Gastroesophageal sphincter (tissue), 3 donors: ENCODE measurements at regions not wholly inside any gene's neighbourhood (a gene's known extent, or its start where the extent isn't known, plus 50 kb on each side); places are given as distances from the start of the nearest gene placed in this dataset.

Experiments used
- POLR2AphosphoS5 ChIP-seq: sonication (generic); formaldehyde crosslinking; IDR thresholded peaks from one replicate; pipeline ENCODE4 v1.6.1; 2017; ENCODE audit warnings: antibody characterized with exemption
- TF ChIP-seq, protein P1 (sequence below), 4 experiments: fragments of 200-600 bp in 2 of 4; fragments of 450-650 bp in 2 of 4; sonication (generic) in 1 of 4; IDR thresholded peaks; one replicate each; pipeline ENCODE4 v1.5.1; 2017 to 2019; ENCODE audit warnings: antibody characterized with exemption in 4 of 4, mild to moderate bottlenecking in 2 of 4, moderate library complexity in 2 of 4

DNA sequence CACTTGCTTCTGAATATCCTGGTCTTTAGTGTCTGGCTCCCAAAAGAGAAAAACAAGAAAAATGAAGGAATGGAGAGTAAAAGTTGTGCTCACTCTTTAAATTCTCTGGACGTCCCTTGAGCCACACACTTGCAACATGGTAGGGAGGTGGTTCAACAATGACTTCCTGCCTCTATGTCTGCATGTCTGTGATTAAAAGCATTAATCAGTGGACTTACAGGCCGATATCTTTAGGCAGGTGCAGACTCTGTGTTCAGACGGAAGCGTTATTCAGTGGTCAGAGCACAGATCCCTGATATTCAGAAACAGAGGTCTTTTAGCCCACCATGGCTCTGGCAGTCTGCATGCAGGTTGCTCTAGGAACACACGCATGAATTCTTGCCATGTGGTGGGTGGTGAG is 1920.0 kb upstream of the RAG2 start:
- TF ChIP-seq, protein P1, sequence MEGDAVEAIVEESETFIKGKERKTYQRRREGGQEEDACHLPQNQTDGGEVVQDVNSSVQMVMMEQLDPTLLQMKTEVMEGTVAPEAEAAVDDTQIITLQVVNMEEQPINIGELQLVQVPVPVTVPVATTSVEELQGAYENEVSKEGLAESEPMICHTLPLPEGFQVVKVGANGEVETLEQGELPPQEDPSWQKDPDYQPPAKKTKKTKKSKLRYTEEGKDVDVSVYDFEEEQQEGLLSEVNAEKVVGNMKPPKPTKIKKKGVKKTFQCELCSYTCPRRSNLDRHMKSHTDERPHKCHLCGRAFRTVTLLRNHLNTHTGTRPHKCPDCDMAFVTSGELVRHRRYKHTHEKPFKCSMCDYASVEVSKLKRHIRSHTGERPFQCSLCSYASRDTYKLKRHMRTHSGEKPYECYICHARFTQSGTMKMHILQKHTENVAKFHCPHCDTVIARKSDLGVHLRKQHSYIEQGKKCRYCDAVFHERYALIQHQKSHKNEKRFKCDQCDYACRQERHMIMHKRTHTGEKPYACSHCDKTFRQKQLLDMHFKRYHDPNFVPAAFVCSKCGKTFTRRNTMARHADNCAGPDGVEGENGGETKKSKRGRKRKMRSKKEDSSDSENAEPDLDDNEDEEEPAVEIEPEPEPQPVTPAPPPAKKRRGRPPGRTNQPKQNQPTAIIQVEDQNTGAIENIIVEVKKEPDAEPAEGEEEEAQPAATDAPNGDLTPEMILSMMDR (IDR thresholded peaks at IDR 0.05) = no peak
- TF ChIP-seq POLR2AphosphoS5 = no peak
